ENCODE measurements at regions not wholly inside any gene's neighbourhood (a gene's known extent, or its start where the extent isn't known, plus 50 kb on each side); places are given as distances from the start of the nearest gene placed in this dataset.

GRCh38 chr2:63668466-63668865 lies 79.7 kb downstream of the MDH1 start:
- TF ChIP-seq, protein P1, sequence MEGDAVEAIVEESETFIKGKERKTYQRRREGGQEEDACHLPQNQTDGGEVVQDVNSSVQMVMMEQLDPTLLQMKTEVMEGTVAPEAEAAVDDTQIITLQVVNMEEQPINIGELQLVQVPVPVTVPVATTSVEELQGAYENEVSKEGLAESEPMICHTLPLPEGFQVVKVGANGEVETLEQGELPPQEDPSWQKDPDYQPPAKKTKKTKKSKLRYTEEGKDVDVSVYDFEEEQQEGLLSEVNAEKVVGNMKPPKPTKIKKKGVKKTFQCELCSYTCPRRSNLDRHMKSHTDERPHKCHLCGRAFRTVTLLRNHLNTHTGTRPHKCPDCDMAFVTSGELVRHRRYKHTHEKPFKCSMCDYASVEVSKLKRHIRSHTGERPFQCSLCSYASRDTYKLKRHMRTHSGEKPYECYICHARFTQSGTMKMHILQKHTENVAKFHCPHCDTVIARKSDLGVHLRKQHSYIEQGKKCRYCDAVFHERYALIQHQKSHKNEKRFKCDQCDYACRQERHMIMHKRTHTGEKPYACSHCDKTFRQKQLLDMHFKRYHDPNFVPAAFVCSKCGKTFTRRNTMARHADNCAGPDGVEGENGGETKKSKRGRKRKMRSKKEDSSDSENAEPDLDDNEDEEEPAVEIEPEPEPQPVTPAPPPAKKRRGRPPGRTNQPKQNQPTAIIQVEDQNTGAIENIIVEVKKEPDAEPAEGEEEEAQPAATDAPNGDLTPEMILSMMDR (IDR thresholded peaks at IDR 0.05), result no peak
- TF ChIP-seq POLR2A (IDR thresholded peaks at IDR 0.05), result no peak
